Suprapubic skin (tissue), 4 donors: ENCODE measurements at regions not wholly inside any gene's neighbourhood (a gene's known extent, or its start where the extent isn't known, plus 50 kb on each side); places are given as distances from the start of the nearest gene placed in this dataset.

ENCODE experiments used
- DNase-seq, 2 donors: peaks; one replicate each; pipeline ENCODE4 v3.0.0-alpha.2; 2019; ENCODE audit warnings: low spot score in 2 of 2
- H3K27ac ChIP-seq: fragments of 200-600 bp; sonication (generic); one replicate; pipeline ENCODE4 v1.5.1; 2019
- H3K27me3 ChIP-seq: fragments of 200-600 bp; sonication (generic); one replicate; pipeline ENCODE4 v1.5.1; 2019
- H3K36me3 ChIP-seq: fragments of 200-600 bp; sonication (generic); one replicate; pipeline ENCODE4 v1.5.1; 2019
- H3K4me1 ChIP-seq: fragments of 200-600 bp; sonication (generic); one replicate; pipeline ENCODE4 v1.5.1; 2019
- H3K4me3 ChIP-seq: fragments of 200-600 bp; sonication (generic); one replicate; pipeline ENCODE4 v1.5.1; 2019; ENCODE audit warnings: mild to moderate bottlenecking
- H3K9me3 ChIP-seq: fragments of 200-600 bp; sonication (generic); one replicate; pipeline ENCODE4 v1.5.1; 2019
- CTCF ChIP-seq, 2 donors: fragments of 200-600 bp in 1 of 2; fragments of 450-650 bp in 1 of 2; sonication (generic) in 1 of 2; IDR thresholded peaks; one replicate each; pipeline ENCODE4 v1.5.1; 2016 to 2019; ENCODE audit warnings: antibody characterized with exemption in 2 of 2, mild to moderate bottlenecking in 1 of 2, moderate library complexity in 1 of 2
- EP300 ChIP-seq: sonication (generic); formaldehyde crosslinking; IDR thresholded peaks from one replicate; pipeline ENCODE4 v1.6.1; 2017; ENCODE audit warnings: antibody characterized with exemption
- POLR2A ChIP-seq, 2 donors: fragments of 450-650 bp; IDR thresholded peaks; one replicate each; pipeline ENCODE4 v1.6.1; 2017; ENCODE audit warnings: antibody characterized with exemption in 2 of 2, mild to moderate bottlenecking in 2 of 2, moderate library complexity in 2 of 2
- POLR2AphosphoS5 ChIP-seq, 3 donors: sonication (generic); formaldehyde crosslinking; IDR thresholded peaks; one replicate each; pipeline ENCODE4 v1.6.1; 2017; ENCODE audit warnings: antibody characterized with exemption in 3 of 3
- WGBS: methylation state at CpG from one replicate; pipeline ENCODE4 v1.1.5; 2018; 5-methylcytosine and 5-hydroxymethylcytosine counted together

DNA sequence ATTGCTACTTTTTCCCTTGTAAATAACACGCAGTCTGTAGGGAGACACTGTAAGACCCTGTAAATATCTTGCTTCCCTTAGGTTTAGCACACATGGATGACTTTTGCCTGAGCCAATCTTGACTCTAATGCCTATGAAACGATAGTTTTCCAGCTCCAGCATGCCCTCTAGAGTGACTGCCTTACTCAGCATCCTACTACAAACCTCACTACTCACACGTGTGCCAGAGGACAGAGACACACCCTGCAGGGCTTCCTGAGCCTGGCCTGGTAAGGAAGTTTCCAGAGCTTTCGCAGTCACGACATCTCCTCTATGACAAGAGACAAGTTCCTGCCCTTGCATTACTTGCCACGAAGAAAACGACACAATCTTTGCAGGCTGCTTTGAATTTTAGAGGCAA, 138.1 kb downstream of the ATPSCKMT start:
- 35% methylated on average over 7 of the region's 7 CpGs for WGBS
- Histone ChIP-seq H3K27me3 (no peaks in the 10 kb centered on the region), H3K4me1 (no peaks in the 10 kb centered on the region), H3K27ac (no peak overlapping the region), H3K4me3 (no peak overlapping the region), H3K9me3 (no peaks in the 10 kb centered on the region), H3K36me3 (no peaks in the 10 kb centered on the region)
- TF ChIP-seq CTCF (IDR thresholded peaks at IDR 0.05): no peak
- TF ChIP-seq EP300: no peak
- TF ChIP-seq POLR2A (IDR thresholded peaks at IDR 0.05): no peak
- TF ChIP-seq POLR2AphosphoS5 (IDR thresholded peaks at IDR 0.05): no peak
- DNase-seq: no peak

DNA sequence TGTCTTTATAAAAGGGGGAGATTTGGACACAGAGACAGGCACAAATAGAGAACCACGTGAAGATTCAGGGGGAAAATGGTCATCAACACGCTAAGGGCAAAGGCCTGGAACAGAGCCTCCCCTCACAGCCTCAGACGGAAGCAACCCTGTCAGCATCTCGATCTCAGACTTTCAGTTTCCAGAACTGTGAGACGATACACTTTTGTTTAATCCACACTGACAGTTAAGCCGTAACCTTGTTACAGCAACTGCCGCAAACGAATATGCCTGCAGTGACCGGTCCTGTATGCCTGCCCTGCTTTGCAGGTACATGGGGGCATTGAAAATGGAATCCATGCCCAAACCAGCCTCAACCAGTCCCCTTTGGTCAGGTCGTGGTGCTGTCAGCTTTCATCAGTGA, 139.5 kb downstream of the ATPSCKMT start:
- 94% methylated on average over 10 of the region's 10 CpGs for WGBS
- TF ChIP-seq CTCF (IDR thresholded peaks at IDR 0.05) (no peak), POLR2AphosphoS5 (IDR thresholded peaks at IDR 0.05) (no peak), POLR2A (IDR thresholded peaks at IDR 0.05) (no peak), EP300 (no peak)
- H3K36me3 ChIP-seq: no peaks in the 10 kb centered on the region
- no peak overlapping the region for H3K4me3 ChIP-seq
- H3K27ac ChIP-seq: no peak overlapping the region
- DNase-seq: no peak
- H3K9me3 ChIP-seq: no peaks in the 10 kb centered on the region
- no peaks in the 10 kb centered on the region for H3K4me1 ChIP-seq
- H3K27me3 ChIP-seq: no peaks in the 10 kb centered on the region

- no peaks in the 10 kb centered on the region for H3K4me1 ChIP-seq
- no peaks in the 10 kb centered on the region for H3K9me3 ChIP-seq
- no peak overlapping the region for H3K4me3 ChIP-seq
- no peak overlapping the region for H3K27ac ChIP-seq
- 85% methylated on average over 7 of the region's 7 CpGs for WGBS
- TF ChIP-seq CTCF (IDR thresholded peaks at IDR 0.05) (no peak), POLR2A (IDR thresholded peaks at IDR 0.05) (no peak), EP300 (no peak), POLR2AphosphoS5 (IDR thresholded peaks at IDR 0.05) (no peak)
- DNase-seq: no peak
- no peaks in the 10 kb centered on the region for H3K36me3 ChIP-seq
- H3K27me3 ChIP-seq: no peaks in the 10 kb centered on the region
These were observed 140.4 kb downstream of the ATPSCKMT start for GRCh38 chr5:10109299-10109698.

DNA sequence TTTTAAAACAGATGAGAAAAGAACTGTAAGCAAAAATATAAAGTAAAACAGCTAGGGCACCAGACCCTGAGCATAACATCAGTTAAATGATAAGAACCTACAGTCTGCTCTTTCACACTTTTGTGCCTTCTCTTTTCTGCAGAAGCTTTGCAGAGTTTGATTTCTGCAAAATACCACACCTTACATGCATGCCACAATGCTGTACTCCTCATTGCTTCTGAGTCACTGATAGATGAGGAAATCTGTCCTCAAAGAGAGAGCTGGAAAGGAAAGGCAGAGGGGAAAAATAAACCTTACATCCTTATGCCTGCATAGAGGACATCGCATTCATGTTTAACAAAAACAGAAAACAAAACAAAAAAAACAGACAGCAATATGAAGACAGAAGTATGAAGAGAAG, 142.9 kb downstream of the ATPSCKMT start:
- 83% methylated on average over 1 of the region's 1 CpG for WGBS
- no peaks in the 10 kb centered on the region for H3K9me3 ChIP-seq
- no peak for DNase-seq
- no peaks in the 10 kb centered on the region for H3K36me3 ChIP-seq
- TF ChIP-seq POLR2AphosphoS5 (IDR thresholded peaks at IDR 0.05) (no peak), EP300 (no peak), CTCF (IDR thresholded peaks at IDR 0.05) (no peak), POLR2A (IDR thresholded peaks at IDR 0.05) (no peak)
- no peak overlapping the region for H3K27ac ChIP-seq
- no peak overlapping the region for H3K4me3 ChIP-seq
- no peaks in the 10 kb centered on the region for H3K27me3 ChIP-seq
- H3K4me1 ChIP-seq: no peaks in the 10 kb centered on the region

GRCh38 chr5:10106285-10106684, 143.4 kb downstream of the ATPSCKMT start:
- DNase-seq: no peak
- no peak overlapping the region for H3K27ac ChIP-seq
- H3K27me3 ChIP-seq: no peaks in the 10 kb centered on the region
- H3K36me3 ChIP-seq: no peaks in the 10 kb centered on the region
- WGBS: 95% methylated on average over 2 of the region's 2 CpGs
- TF ChIP-seq POLR2A (IDR thresholded peaks at IDR 0.05): no peak
- no peak for TF ChIP-seq EP300
- no peak for TF ChIP-seq POLR2AphosphoS5 (IDR thresholded peaks at IDR 0.05)
- no peak for TF ChIP-seq CTCF (IDR thresholded peaks at IDR 0.05)
- no peaks in the 10 kb centered on the region for H3K9me3 ChIP-seq
- no peaks in the 10 kb centered on the region for H3K4me1 ChIP-seq
- no peak overlapping the region for H3K4me3 ChIP-seq
